Tongue (tissue), 1 donor: ENCODE measurements at regions not wholly inside any gene's neighbourhood (a gene's known extent, or its start where the extent isn't known, plus 50 kb on each side); places are given as distances from the start of the nearest gene placed in this dataset.
"Not testable (repeated sequence)": the region's sequence is repeated elsewhere in the genome, so short reads cannot be mapped to it uniquely, and the experiment has no call there.

Experiments used
- DNase-seq: peaks from one replicate; pipeline ENCODE4 v3.0.0-alpha.2; 2015

DNA sequence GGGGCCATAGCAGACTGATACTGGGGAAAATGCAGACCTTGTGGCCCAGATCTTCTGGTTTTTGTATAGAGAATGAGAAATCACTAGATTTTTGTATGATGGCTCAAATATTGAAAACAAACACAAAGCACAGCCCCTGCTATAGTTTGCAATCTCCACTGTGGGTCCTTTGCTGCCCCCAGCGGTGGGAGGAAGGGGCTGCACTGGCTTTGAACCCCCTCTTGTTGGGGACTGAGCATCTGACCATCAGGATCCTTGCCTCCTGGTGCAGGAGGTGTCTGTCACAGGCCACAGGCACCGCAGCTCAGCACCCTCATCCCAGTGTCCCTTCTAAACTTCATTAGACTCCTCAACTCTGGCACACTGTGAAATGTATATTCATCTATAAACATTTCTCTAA, 252.3 kb downstream of the BCL2L11 start:
- DNase-seq = not testable (repeated sequence)

DNA sequence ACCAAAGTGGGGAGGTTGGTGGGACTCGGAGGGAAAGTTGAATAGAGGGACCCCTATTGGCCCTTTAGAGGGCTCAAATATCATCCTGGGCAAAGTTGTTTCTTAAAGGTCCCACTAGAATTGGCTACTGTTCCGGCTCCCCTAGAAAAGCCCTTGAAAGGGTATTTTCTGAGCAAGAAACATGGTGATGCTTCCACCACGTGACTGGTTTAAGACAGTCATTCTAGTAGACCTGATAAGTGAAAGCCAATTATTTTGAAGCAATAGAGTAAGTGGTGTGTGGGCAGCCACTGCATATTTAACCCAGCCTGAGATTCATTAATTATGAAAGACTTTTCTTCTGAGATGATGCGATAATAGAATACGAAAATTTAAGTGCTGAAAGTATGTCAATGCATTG, 253.3 kb downstream of the BCL2L11 start:
- not testable (repeated sequence) for DNase-seq

GRCh38 chr2:111374734-111375133, 254.0 kb downstream of the BCL2L11 start:
- DNase-seq = not testable (repeated sequence)

DNA sequence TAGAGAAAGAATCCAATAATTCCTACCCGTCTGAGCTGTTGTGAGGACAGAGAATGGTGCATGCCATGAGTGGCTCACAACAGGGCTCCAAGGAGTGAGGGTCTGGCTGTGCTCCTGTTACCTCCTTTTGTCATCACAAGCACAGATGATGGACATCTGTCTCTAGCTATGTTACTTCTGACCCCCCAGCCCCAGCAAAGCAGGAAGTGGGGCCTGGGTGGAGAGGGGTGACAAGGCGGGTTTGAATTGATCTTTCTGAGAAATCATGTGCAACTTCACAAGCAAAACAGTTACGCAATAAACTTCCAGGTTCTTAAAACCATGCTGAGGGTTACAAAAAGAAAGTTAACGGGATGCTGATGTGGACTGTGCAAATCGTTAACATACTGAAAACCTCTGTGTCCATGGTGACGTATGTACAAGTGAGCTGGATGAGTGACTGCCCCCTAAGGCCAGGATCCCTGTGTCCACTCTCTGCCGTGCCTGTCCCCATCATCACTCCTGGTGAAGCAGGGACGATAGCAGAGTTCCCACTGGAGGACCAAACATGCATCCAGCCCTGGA, 254.7 kb downstream of the BCL2L11 start:
- DNase-seq = not testable (repeated sequence)

DNA sequence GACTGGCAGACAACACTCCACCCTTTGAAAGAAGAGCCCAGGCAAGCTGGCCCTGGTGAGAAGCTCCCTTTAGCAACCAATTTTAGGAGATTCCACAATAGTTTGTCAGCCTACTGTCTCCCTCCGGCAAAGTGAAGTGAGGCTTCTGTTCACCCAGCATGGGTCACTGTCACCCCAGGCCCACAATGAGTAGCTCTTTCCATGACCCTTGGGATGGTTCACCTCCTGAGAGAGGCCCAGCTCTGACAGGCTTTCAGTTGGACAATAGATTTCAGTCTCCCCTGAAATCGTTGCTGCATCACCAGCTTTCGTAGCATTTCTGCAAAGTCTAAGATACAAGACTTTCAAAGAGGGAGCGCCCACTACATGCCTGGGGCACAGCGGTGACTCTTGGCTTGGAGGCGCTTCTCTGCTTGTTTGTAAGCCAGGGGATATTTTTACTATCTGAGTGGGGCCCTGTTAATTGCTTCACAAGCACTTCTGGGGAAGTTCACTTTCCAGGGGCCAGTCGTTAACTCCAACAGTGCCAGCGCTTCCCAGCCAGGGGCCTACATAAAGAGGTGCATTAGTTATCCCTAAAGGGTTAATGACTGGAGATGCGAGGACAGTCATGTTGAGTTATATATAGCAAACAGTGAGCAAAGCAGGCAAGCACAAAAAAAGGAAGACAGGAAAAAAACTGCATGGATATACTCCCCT, 255.7 kb downstream of the BCL2L11 start:
- DNase-seq = not testable (repeated sequence)

DNA sequence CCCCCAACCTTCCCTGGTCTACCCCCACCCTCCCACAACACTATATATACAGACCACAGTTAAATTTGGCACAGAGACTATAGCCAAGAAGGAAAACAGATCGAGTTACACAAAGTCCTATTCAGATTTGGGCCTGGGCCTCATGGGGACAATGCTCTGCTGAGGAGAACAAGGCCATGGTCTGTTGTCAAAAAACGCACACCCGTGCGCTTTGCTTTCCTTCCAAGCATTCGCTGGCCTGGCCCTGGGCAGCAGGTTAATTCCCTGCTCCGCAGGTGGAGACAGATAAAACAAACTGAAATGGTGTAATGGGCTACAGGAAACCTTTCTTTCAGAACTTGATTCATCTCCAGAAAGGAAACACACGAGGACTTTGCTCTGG, 256.2 kb downstream of the BCL2L11 start:
- peak; percentile 74 for DNase-seq

- not testable (repeated sequence) for DNase-seq
Observed at GRCh38 chr2:111377386-111377959, 256.8 kb downstream of the BCL2L11 start.

DNA sequence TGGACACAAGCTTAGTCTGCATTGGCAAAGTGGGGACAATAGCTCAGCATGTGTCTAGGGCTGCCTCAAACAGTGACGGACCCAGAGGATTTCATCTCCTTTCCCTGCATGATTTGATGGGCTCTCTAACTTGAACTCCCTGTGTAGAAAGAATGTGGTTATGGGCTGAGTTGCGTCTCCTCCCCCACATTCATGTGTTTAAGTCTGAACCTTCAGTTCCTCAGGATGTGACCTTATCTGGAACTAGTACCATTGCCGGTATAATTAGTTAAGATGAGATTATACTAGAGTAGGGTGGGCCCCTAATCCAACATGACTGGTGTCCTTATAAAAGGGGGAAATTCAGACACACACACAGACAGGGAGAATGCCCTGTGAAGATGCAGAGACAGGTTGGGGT, 257.6 kb downstream of the BCL2L11 start:
- DNase-seq = not testable (repeated sequence)

GRCh38 chr2:111380733-111381439, 260.2 kb downstream of the BCL2L11 start:
- not testable (repeated sequence) for DNase-seq

- DNase-seq = not testable (repeated sequence)
Observed at GRCh38 chr2:111381530-111382306, 261.0 kb downstream of the BCL2L11 start.

DNA sequence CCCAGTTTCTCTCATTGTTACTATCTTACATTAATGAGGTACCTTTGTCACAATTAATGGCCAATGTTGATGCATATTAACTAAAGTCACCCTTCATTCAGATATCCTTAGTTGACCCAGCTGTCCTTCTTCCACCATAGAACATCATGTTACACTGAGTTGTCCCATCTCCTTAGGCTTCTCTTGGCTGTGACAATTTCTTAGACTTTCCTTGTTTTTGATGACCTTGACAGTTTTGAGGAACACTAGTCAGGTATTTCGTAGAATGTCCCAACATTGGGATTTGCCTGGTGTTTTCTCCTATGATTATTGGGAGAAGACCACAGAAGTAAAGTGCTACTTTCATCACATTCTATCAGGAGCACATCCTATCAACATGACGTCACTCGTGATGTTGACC, 261.8 kb downstream of the BCL2L11 start:
- not testable (repeated sequence) for DNase-seq

DNA sequence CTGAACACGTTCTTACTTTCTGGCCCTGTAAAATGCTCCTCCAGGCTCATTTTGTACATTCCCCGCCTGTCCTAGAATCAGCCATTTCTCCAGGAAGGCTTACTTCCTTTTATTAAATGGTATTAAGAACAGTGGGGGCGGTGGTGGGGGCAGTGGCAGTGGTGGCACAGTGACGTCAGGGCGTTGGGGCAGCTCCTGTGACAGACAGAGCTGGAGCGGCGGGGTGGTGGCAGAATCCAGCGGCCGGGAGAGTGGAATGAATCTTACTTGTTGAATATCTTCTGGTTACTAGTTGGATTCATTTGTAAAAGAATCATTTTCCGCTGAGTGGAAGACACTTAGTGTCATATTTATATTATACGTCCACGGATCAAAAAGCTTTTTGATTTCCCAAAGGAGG, 262.6 kb downstream of the BCL2L11 start:
- not testable (repeated sequence) for DNase-seq

DNA sequence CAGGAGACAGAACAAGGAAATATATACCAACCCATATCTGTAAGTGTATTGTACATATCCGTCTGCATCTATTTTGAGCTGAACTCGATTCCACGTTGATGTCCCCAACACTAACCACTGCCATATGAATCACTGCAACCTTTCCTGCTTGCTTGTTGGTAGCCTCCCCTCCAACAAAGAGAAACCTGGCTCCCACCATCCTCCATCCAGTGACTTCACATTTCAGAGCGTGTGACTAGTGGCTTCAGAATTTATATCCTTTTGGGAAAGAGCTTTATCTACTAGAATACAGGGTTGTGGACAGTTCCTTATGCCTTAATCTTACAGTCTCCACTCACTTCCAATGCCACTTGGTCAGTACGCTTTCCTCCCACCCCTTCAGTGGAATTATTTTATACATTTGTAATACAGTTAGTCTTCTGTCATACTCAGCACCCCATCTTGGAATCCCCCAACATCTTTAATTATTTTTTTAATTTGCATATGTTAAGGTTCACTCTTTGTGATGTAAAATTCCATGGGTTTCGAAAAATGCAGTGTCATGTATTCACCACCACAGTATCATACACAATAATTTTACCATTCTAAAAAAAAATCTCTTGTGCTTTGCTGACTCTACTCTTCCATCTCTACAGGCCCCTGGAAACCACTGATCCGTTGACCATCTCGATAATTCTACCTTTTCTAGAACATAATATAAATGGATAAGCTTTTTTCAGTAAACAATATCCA, 264.7 kb downstream of the BCL2L11 start:
- DNase-seq = not testable (repeated sequence)

DNA sequence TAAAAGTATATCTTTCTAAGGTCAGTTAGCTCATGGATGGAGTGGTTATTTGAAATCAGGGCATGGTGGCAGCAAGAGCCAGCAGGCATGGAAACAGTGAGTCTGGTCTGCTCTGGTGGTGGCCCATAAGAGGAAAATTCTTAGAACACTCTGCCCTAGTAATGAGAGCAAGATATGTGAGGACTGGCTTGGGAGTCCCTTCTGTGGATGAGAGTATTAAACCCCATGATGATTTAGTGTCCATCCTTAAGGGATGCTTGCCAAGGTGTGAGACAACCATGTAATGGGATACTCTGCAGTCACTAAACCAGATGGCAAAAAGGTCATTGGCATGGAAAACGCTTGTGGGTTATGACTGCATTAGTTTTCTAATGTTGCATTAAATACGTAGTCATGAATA, 269.9 kb downstream of the BCL2L11 start:
- DNase-seq = not testable (repeated sequence)

- peak; percentile 17 for DNase-seq
Observed at GRCh38 chr2:111395350-111396128, 274.8 kb downstream of the BCL2L11 start.

GRCh38 chr2:111400598-111401253, 280.0 kb downstream of the BCL2L11 start:
- not testable (repeated sequence) for DNase-seq

DNA sequence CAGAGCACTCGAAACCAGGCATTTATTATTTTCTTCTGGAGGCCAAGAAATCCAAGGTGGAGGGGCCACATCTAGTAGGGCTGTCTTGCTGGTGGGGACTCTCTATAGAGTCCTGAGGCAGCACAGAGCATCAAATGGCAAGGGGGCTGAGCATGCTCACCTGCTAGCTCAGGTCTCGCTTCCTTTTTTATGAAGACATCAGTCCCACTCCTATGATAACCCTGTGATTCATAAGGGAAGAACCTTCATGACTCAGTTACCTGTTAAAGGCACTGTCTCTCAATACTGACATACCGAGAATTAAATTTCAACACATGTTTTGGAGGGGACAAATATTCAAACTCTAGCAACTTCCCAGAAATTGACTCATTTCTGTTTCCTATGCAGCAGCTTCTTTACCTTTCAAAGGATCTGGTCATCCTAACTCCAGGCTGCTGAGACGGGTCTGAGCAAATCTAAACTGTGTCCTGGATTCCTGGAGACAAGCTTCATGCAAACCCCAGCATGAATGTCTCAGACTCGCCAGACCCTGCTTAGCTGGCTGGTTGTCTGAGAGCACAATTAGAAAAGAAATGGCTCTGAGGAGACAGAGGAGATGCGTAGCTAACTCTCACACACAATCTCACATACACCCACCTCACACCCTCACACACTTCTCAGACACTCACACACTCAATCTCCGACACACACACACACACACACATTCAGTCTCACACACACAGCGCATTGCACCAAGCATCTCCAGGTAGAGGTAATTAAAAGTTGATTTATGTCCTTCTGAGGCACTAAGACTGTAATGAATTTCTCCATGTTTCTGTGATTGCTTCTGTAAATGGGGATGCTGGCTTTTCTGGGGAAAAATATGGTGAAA, 280.8 kb downstream of the BCL2L11 start:
- not testable (repeated sequence) for DNase-seq

- not testable (repeated sequence) for DNase-seq
Observed at GRCh38 chr2:111402450-111402849, 281.7 kb downstream of the BCL2L11 start.

GRCh38 chr2:111403287-111403686, 282.6 kb downstream of the BCL2L11 start:
- not testable (repeated sequence) for DNase-seq
